ENCODE measurements at regions not wholly inside any gene's neighbourhood (a gene's known extent, or its start where the extent isn't known, plus 50 kb on each side); places are given as distances from the start of the nearest gene placed in this dataset.

DNA sequence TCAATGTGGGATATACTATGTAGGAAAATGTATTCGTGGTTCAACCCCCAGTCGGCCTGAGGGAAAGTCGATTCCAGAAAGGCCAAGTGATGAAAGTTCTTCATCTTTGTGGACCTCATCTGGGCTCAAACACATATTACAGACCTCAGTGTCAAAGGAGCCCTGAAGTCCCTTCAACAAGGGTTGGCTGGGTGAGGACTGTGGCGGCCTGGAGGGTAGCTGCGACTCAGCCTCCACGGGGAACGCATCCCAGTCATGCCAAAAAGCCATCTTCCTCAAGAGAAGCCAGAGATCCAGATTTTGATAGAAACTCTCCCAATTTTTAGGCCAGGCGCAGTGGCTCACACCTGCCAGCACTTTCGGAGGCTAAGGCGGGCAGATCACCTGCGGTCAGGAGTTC, 158.6 kb upstream of the PTPN1 start:
- TF ChIP-seq POLR2AphosphoS5 (IDR thresholded peaks at IDR 0.05; ENCODE audit: low read depth, low read length) (no peak), POU2F2 (IDR thresholded peaks at IDR 0.05; ENCODE audit: low read depth, low read length) (no peak), TAF1 (IDR thresholded peaks at IDR 0.05; ENCODE audit: low read depth, low read length) (no peak)
